ENCODE measurements at regions not wholly inside any gene's neighbourhood (a gene's known extent, or its start where the extent isn't known, plus 50 kb on each side); places are given as distances from the start of the nearest gene placed in this dataset.

DNA sequence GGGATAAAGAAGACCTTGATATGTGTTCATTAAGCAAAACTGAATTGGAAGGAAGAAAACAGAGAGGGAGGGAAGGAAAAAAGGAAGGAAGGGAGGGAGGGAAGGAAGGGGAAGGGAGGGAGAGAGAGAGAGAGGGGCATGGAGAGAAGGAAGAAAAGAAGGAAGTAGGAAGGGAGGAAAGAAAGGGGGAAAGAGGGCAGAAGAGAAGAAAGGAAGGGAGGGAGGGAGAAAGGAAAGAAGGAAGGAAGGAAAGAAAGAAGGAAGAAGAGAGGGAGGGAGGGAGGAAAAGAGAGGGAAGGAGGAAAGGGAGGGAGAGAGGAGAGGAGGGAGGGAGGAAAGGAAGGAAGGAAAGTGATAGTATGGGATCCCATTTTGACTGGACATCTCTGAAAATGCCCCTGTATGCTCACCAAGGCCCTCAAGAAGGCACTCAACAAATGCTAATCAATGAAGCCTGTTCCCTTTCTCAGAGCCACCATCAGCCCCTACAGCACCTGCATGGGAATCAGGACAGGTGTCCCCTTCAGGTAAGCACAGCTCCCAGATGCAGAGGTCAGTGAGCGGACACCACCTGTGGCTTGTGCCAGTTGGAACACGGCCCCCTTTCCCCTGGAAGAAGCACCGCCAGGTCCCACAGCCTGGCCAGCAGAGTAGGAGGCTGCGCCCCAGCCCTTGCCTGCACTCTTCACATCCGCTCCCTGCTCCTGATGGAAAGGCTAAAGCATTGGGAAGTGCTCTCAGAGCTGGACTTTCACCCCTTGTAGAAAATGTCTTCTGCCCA is 161.4 kb upstream of the DIO3 start:
- TF ChIP-seq, protein P1, sequence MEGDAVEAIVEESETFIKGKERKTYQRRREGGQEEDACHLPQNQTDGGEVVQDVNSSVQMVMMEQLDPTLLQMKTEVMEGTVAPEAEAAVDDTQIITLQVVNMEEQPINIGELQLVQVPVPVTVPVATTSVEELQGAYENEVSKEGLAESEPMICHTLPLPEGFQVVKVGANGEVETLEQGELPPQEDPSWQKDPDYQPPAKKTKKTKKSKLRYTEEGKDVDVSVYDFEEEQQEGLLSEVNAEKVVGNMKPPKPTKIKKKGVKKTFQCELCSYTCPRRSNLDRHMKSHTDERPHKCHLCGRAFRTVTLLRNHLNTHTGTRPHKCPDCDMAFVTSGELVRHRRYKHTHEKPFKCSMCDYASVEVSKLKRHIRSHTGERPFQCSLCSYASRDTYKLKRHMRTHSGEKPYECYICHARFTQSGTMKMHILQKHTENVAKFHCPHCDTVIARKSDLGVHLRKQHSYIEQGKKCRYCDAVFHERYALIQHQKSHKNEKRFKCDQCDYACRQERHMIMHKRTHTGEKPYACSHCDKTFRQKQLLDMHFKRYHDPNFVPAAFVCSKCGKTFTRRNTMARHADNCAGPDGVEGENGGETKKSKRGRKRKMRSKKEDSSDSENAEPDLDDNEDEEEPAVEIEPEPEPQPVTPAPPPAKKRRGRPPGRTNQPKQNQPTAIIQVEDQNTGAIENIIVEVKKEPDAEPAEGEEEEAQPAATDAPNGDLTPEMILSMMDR (IDR thresholded peaks at IDR 0.05): no peak
- intact Hi-C loops (cut with DNase I): no loop called here
- 71 to 77% methylated on average over 5 of the region's 5 CpGs for WGBS, 2 donors
- no peak overlapping the region for H3K4me3 ChIP-seq
- no peaks in the 10 kb centered on the region for H3K9me3 ChIP-seq
- peaks cover 0 to 46% (median 13%) of the 10 kb centered on the region in 7 donors for H3K27me3 ChIP-seq
- peaks cover 0 to 4% (median 0%) of the 10 kb centered on the region in 9 donors for H3K4me1 ChIP-seq
- H3K27ac ChIP-seq: no peak overlapping the region
- no peak for DNase-seq
- H3K36me3 ChIP-seq: no peaks in the 10 kb centered on the region
- peak in 1 of 8 donors; percentile 17 for ATAC-seq

DNA sequence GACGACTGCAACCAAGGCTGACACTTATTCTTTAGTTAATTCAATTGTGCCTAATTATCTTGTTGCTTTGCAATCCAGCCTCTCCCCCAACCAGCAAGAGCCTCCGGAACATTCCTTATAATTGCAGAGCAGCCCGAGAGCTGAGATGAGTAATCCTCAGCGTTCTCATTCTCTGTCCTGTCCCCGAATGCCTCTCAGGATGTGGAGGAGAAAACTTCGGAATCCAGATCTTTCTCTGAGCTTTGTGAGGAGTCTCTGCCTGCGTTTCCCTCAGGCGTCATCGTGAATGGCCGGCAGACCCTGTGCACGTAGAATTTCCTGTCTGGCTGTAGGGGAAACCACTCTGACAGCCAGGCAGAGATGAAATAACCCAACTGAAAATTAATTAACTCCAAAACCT is 160.5 kb upstream of the DIO3 start:
- ATAC-seq: peak in 6 of 8 donors; percentile 26 to 63 (median 47)
- H3K4me3 ChIP-seq: no peak overlapping the region

DNA sequence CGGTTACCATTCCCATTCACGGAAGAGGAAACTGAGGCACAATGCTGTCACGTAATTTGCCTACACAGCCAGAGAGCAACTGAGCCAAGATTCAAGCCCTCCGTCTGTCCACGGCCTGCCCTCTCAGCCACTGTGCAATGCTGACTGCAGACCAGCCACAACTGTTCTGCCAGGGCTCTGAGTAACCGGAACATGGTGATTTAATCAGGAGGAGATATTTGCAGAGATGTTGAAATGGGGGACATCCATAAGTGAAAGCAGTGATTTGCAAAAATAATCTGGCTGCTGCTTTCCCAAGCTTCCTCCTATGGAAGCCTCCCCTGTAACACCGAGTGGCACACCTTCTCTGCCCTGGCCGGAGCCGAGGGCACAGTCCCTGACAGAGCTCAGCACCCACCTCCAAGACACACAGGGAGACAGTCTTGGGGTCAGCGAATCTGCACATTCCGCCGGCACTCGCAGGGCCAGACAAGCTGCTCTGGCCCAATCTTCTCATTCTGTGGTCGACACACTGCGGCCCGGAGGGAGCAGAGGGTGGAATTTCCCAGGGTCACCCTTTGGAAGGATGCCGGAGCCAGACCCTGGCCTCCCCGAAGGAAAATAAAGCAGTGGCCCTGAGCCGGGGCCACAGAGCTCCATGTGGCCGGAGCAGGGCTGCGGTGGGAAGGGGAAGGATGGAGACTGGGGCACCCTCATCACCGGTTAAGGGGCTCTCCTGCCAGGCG is 158.2 kb upstream of the DIO3 start:
- no peak for ATAC-seq
- peaks cover 0 to 9% (median 0%) of the 10 kb centered on the region in 9 donors for H3K4me1 ChIP-seq
- DNase-seq: no peak
- peaks cover 0 to 48% (median 13%) of the 10 kb centered on the region in 7 donors for H3K27me3 ChIP-seq
- H3K9me3 ChIP-seq: no peaks in the 10 kb centered on the region
- H3K27ac ChIP-seq: peak overlapping the region in 1 of 10 donors; percentile 8
- TF ChIP-seq, protein P1 (IDR thresholded peaks at IDR 0.05): no peak
- intact Hi-C loops (cut with DNase I): no loop called here
- H3K36me3 ChIP-seq: no peaks in the 10 kb centered on the region
- no peak overlapping the region for H3K4me3 ChIP-seq
- WGBS, 2 donors: 74 to 81% methylated on average over 23 of the region's 23 CpGs

More for the DNA sequence above, 160.5 kb upstream of the DIO3 start:
- peaks cover 0 to 9% (median 0%) of the 10 kb centered on the region in 9 donors for H3K4me1 ChIP-seq
- no peaks in the 10 kb centered on the region for H3K36me3 ChIP-seq
- TF ChIP-seq, protein P1 (IDR thresholded peaks at IDR 0.05): no peak
- peaks cover 0 to 48% (median 13%) of the 10 kb centered on the region in 7 donors for H3K27me3 ChIP-seq
- intact Hi-C loops (cut with DNase I): no loop called here
- H3K9me3 ChIP-seq: no peaks in the 10 kb centered on the region
- DNase-seq: no peak
- no peak overlapping the region for H3K27ac ChIP-seq
- 23 to 40% methylated on average over 11 of the region's 11 CpGs for WGBS, 2 donors

DNA sequence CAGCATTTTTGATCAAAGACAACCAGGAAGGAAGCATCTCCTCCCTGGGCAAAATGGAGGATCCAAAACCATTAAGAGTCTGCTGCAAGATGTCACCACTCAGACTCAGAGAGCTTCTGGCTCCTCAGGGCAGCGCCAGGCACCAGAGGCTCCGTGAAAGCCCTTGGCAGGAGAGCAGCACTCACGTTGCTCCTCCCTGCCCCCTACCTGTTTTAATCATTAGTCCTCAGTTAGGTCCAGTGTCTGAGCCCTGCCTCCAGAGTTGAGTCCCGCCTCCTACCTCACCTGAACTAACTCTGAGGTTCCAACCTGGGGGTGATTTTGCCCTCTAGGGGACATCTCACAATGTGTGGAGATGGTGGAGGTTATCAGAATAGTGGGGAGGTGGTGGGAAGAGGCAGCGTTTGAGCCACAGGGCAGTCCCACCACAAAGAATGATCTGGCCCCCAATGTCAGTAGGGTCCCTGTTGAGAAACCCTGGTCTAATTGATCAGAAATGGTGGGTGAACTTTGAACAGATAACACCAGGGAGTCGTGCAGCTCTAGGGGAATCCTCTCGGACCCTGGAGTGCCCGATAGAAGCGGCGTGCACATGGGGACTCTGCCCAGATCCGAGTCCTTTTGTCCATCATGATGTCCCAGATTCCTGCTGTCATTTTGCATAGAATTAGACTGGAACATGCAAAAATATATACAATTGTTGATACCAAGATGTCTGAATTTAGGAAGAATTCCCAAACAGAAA is 156.7 kb upstream of the DIO3 start:
- H3K27me3 ChIP-seq: peaks cover 0 to 42% (median 11%) of the 10 kb centered on the region in 7 donors
- TF ChIP-seq, protein P1 (IDR thresholded peaks at IDR 0.05): no peak
- DNase-seq (no peak), ATAC-seq (no peak)
- no peaks in the 10 kb centered on the region for H3K36me3 ChIP-seq
- no peak overlapping the region for H3K4me3 ChIP-seq
- H3K4me1 ChIP-seq: peaks cover 0 to 9% (median 0%) of the 10 kb centered on the region in 9 donors
- no peaks in the 10 kb centered on the region for H3K9me3 ChIP-seq
- WGBS, 2 donors: 63 to 65% methylated on average over 11 of the region's 11 CpGs
- H3K27ac ChIP-seq: no peak overlapping the region
- intact Hi-C loops (cut with DNase I): no loop called here
